GM23338 (cell line): ENCODE measurements at regions not wholly inside any gene's neighbourhood (a gene's known extent, or its start where the extent isn't known, plus 50 kb on each side); places are given as distances from the start of the nearest gene placed in this dataset.

ENCODE experiments used
- CREB1 ChIP-seq: fragments of 250-450 bp; sonication (Bioruptor Pico); IDR thresholded peaks from 2 replicates; pipeline ENCODE4 v1.5.0; 2020; ENCODE audit warnings: low read depth, mild to moderate bottlenecking, moderate library complexity
- CTCF ChIP-seq, 2 experiments: fragments of 200-600 bp in 1 of 2; sonication (generic) in 1 of 2; conservative IDR thresholded peaks; 2 replicates each; pipeline versions ENCODE4 v1.5.1 to v1.6.1; 2016 to 2017; ENCODE audit warnings: antibody characterized with exemption in 2 of 2, low read depth in 2 of 2, mild to moderate bottlenecking in 2 of 2, moderate library complexity in 1 of 2
- ETS1 ChIP-seq: IDR thresholded peaks from 2 replicates; pipeline ENCODE4 v1.6.1; 2016; ENCODE audit warnings: antibody characterized with exemption
- EZH2 ChIP-seq: fragments of 200-600 bp; sonication (generic); IDR thresholded peaks from one replicate; pipeline ENCODE4 v1.8.0; 2017; ENCODE audit warnings: antibody characterized with exemption, mild to moderate bottlenecking, low read depth; ENCODE audit not compliant: unreplicated experiment
- EZH2phosphoT487 ChIP-seq: fragments of 200-600 bp; sonication (generic); IDR thresholded peaks from one replicate; pipeline ENCODE4 v1.8.1; 2018; ENCODE audit warnings: antibody characterized with exemption; ENCODE audit not compliant: unreplicated experiment
- JUNB ChIP-seq: IDR thresholded peaks from one replicate; pipeline ENCODE4 v1.6.1; 2016; ENCODE audit warnings: antibody characterized with exemption; ENCODE audit not compliant: unreplicated experiment
- POLR2AphosphoS5 ChIP-seq: IDR thresholded peaks from 2 replicates; pipeline ENCODE4 v1.6.1; 2016; ENCODE audit warnings: antibody characterized with exemption, low read depth
- REST ChIP-seq: IDR thresholded peaks from one replicate; pipeline ENCODE4 v1.6.1; 2018; ENCODE audit warnings: antibody characterized with exemption; ENCODE audit not compliant: unreplicated experiment
- ZNF114 ChIP-seq: fragments of 250-450 bp; sonication (Bioruptor Pico); IDR thresholded peaks from 2 replicates; pipeline ENCODE4 v1.5.0; 2020; ENCODE audit warnings: mild to moderate bottlenecking, moderate library complexity
- ZNF331 ChIP-seq: fragments of 250-450 bp; sonication (Bioruptor Pico); IDR thresholded peaks from 2 replicates; pipeline ENCODE4 v1.5.0; 2020; ENCODE audit warnings: low read depth, mild to moderate bottlenecking, moderate library complexity

- TF ChIP-seq CTCF (conservative IDR thresholded peaks at IDR 0.05; ENCODE audit: low read depth in 2 of 2) = no peak
- TF ChIP-seq EZH2phosphoT487 = no peak
- no peak for TF ChIP-seq ZNF114 (CRISPR knock-in tag)
- no peak for TF ChIP-seq POLR2AphosphoS5
- TF ChIP-seq REST = no peak
- TF ChIP-seq JUNB = no peak
- TF ChIP-seq EZH2 = no peak
- TF ChIP-seq ETS1 = no peak
- no peak for TF ChIP-seq ZNF331 (CRISPR knock-in tag)
- no peak for TF ChIP-seq CREB1 (CRISPR knock-in tag)
Observed at GRCh38 chr2:40814616-40815015, 362.7 kb upstream of the SLC8A1 start.
